Right atrium auricular region (tissue), 2 donors: ENCODE measurements at regions not wholly inside any gene's neighbourhood (a gene's known extent, or its start where the extent isn't known, plus 50 kb on each side); places are given as distances from the start of the nearest gene placed in this dataset.

Source experiments
- DNase-seq: peaks from one replicate; pipeline ENCODE4 v3.0.0-alpha.2; 2019; ENCODE audit warnings: low spot score
- H3K27ac ChIP-seq, 2 donors: fragments of 200-600 bp; sonication (generic); 1 replicate in 1 of 2; 2 replicates in 1 of 2; pipeline ENCODE4 v1.5.1; 2016 to 2019
- H3K27me3 ChIP-seq, 2 donors: fragments of 200-600 bp; sonication (generic); one replicate each; pipeline versions ENCODE4 v1.5.1 to v1.6.0; 2017 to 2019
- H3K36me3 ChIP-seq: fragments of 200-600 bp; sonication (generic); one replicate; pipeline ENCODE4 v1.5.1; 2016
- H3K4me1 ChIP-seq, 2 donors: fragments of 200-600 bp; sonication (generic); one replicate each; pipeline versions ENCODE4 v1.5.1 to v1.6.0; 2017 to 2019
- H3K4me3 ChIP-seq, 2 donors: fragments of 200-600 bp; sonication (generic); 1 replicate in 1 of 2; 2 replicates in 1 of 2; pipeline ENCODE4 v1.5.1; 2017 to 2019; ENCODE audit warnings: mild to moderate bottlenecking in 1 of 2, moderate library complexity in 1 of 2
- H3K9me3 ChIP-seq, 2 donors: fragments of 200-600 bp; sonication (generic); one replicate each; pipeline ENCODE4 v1.5.1; 2019
- CTCF ChIP-seq, 2 donors: fragments of 200-600 bp; sonication (generic); IDR thresholded peaks; one replicate each; pipeline ENCODE4 v1.5.1; 2019; ENCODE audit warnings: antibody characterized with exemption in 2 of 2

- Histone ChIP-seq H3K9me3 (no peaks in the 10 kb centered on the region), H3K27me3 (no peaks in the 10 kb centered on the region), H3K4me3 (no peak overlapping the region), H3K36me3 (no peaks in the 10 kb centered on the region), H3K4me1 (no peaks in the 10 kb centered on the region), H3K27ac (no peak overlapping the region)
- no peak for TF ChIP-seq CTCF (IDR thresholded peaks at IDR 0.05)
- no peak for DNase-seq
Observed at GRCh38 chr12:84706374-84706773, 206.2 kb downstream of the SLC6A15 start.

- no peak for DNase-seq
Observed at GRCh38 chr12:84704856-84705255, 207.7 kb downstream of the SLC6A15 start.

GRCh38 chr12:84702001-84702400, 210.6 kb downstream of the SLC6A15 start:
- Histone ChIP-seq H3K4me3 (no peak overlapping the region), H3K27ac (no peak overlapping the region), H3K4me1 (no peaks in the 10 kb centered on the region), H3K36me3 (no peaks in the 10 kb centered on the region), H3K9me3 (no peaks in the 10 kb centered on the region), H3K27me3 (no peaks in the 10 kb centered on the region)
- no peak for TF ChIP-seq CTCF (IDR thresholded peaks at IDR 0.05)
- no peak for DNase-seq

More at GRCh38 chr12:84704856-84705255, 207.7 kb downstream of the SLC6A15 start:
- H3K4me1 ChIP-seq = no peaks in the 10 kb centered on the region
- TF ChIP-seq CTCF (IDR thresholded peaks at IDR 0.05) = no peak
- no peaks in the 10 kb centered on the region for H3K27me3 ChIP-seq
- no peaks in the 10 kb centered on the region for H3K9me3 ChIP-seq
- H3K27ac ChIP-seq = no peak overlapping the region
- no peaks in the 10 kb centered on the region for H3K36me3 ChIP-seq
- H3K4me3 ChIP-seq = no peak overlapping the region

GRCh38 chr12:84701041-84701440, 211.6 kb downstream of the SLC6A15 start:
- H3K27ac ChIP-seq = no peak overlapping the region
- no peak overlapping the region for H3K4me3 ChIP-seq
- TF ChIP-seq CTCF (IDR thresholded peaks at IDR 0.05) = no peak

GRCh38 chr12:84698576-84699333, 213.8 kb downstream of the SLC6A15 start:
- no peak for DNase-seq
- no peaks in the 10 kb centered on the region for H3K4me1 ChIP-seq
- H3K9me3 ChIP-seq = no peaks in the 10 kb centered on the region
- no peak overlapping the region for H3K27ac ChIP-seq
- H3K4me3 ChIP-seq = no peak overlapping the region
- TF ChIP-seq CTCF (IDR thresholded peaks at IDR 0.05) = no peak
- no peaks in the 10 kb centered on the region for H3K36me3 ChIP-seq
- H3K27me3 ChIP-seq = no peaks in the 10 kb centered on the region

More at GRCh38 chr12:84701041-84701440, 211.6 kb downstream of the SLC6A15 start:
- no peak for DNase-seq
- no peaks in the 10 kb centered on the region for H3K4me1 ChIP-seq
- no peaks in the 10 kb centered on the region for H3K9me3 ChIP-seq
- H3K36me3 ChIP-seq = no peaks in the 10 kb centered on the region
- H3K27me3 ChIP-seq = no peaks in the 10 kb centered on the region
